Suprapubic skin (tissue), 4 donors: ENCODE measurements at regions not wholly inside any gene's neighbourhood (a gene's known extent, or its start where the extent isn't known, plus 50 kb on each side); places are given as distances from the start of the nearest gene placed in this dataset.

ENCODE experiments used
- DNase-seq, 2 donors: peaks; one replicate each; pipeline ENCODE4 v3.0.0-alpha.2; 2019; ENCODE audit warnings: low spot score in 2 of 2
- H3K27ac ChIP-seq: fragments of 200-600 bp; sonication (generic); one replicate; pipeline ENCODE4 v1.5.1; 2019
- H3K27me3 ChIP-seq: fragments of 200-600 bp; sonication (generic); one replicate; pipeline ENCODE4 v1.5.1; 2019
- H3K36me3 ChIP-seq: fragments of 200-600 bp; sonication (generic); one replicate; pipeline ENCODE4 v1.5.1; 2019
- H3K4me1 ChIP-seq: fragments of 200-600 bp; sonication (generic); one replicate; pipeline ENCODE4 v1.5.1; 2019
- H3K4me3 ChIP-seq: fragments of 200-600 bp; sonication (generic); one replicate; pipeline ENCODE4 v1.5.1; 2019; ENCODE audit warnings: mild to moderate bottlenecking
- H3K9me3 ChIP-seq: fragments of 200-600 bp; sonication (generic); one replicate; pipeline ENCODE4 v1.5.1; 2019
- CTCF ChIP-seq, 2 donors: fragments of 200-600 bp in 1 of 2; fragments of 450-650 bp in 1 of 2; sonication (generic) in 1 of 2; IDR thresholded peaks; one replicate each; pipeline ENCODE4 v1.5.1; 2016 to 2019; ENCODE audit warnings: antibody characterized with exemption in 2 of 2, mild to moderate bottlenecking in 1 of 2, moderate library complexity in 1 of 2
- EP300 ChIP-seq: sonication (generic); formaldehyde crosslinking; IDR thresholded peaks from one replicate; pipeline ENCODE4 v1.6.1; 2017; ENCODE audit warnings: antibody characterized with exemption
- POLR2A ChIP-seq, 2 donors: fragments of 450-650 bp; IDR thresholded peaks; one replicate each; pipeline ENCODE4 v1.6.1; 2017; ENCODE audit warnings: antibody characterized with exemption in 2 of 2, mild to moderate bottlenecking in 2 of 2, moderate library complexity in 2 of 2
- POLR2AphosphoS5 ChIP-seq, 3 donors: sonication (generic); formaldehyde crosslinking; IDR thresholded peaks; one replicate each; pipeline ENCODE4 v1.6.1; 2017; ENCODE audit warnings: antibody characterized with exemption in 3 of 3
- WGBS: methylation state at CpG from one replicate; pipeline ENCODE4 v1.1.5; 2018; 5-methylcytosine and 5-hydroxymethylcytosine counted together

- Histone ChIP-seq H3K9me3 (no peaks in the 10 kb centered on the region), H3K4me1 (no peaks in the 10 kb centered on the region), H3K4me3 (no peak overlapping the region), H3K36me3 (no peaks in the 10 kb centered on the region), H3K27me3 (no peaks in the 10 kb centered on the region), H3K27ac (no peak overlapping the region)
- no peak for DNase-seq
- TF ChIP-seq CTCF (IDR thresholded peaks at IDR 0.05) (no peak), POLR2AphosphoS5 (IDR thresholded peaks at IDR 0.05) (no peak), POLR2A (IDR thresholded peaks at IDR 0.05) (no peak), EP300 (no peak)
- whole genome bisulfite sequencing = 78% methylated on average over 3 of the region's 5 CpGs
These were observed 91.0 kb upstream of the ESR1 start for GRCh38 chr6:151716526-151716932.

- Histone ChIP-seq H3K27me3 (no peaks in the 10 kb centered on the region), H3K4me3 (no peak overlapping the region), H3K36me3 (no peaks in the 10 kb centered on the region), H3K9me3 (no peaks in the 10 kb centered on the region), H3K4me1 (no peaks in the 10 kb centered on the region), H3K27ac (no peak overlapping the region)
- DNase-seq = no peak
- TF ChIP-seq EP300 (no peak), POLR2AphosphoS5 (IDR thresholded peaks at IDR 0.05) (no peak), CTCF (IDR thresholded peaks at IDR 0.05) (no peak), POLR2A (IDR thresholded peaks at IDR 0.05) (no peak)
- 90% methylated on average over 5 of the region's 5 CpGs for WGBS
These were observed 88.4 kb upstream of the ESR1 start for GRCh38 chr6:151719070-151719469.

GRCh38 chr6:151721146-151721545 is 86.3 kb upstream of the ESR1 start:
- 48% methylated on average over 3 of the region's 3 CpGs for WGBS
- TF ChIP-seq CTCF (IDR thresholded peaks at IDR 0.05) (no peak), EP300 (no peak), POLR2AphosphoS5 (IDR thresholded peaks at IDR 0.05) (no peak), POLR2A (IDR thresholded peaks at IDR 0.05) (no peak)
- Histone ChIP-seq H3K4me3 (no peak overlapping the region), H3K36me3 (no peaks in the 10 kb centered on the region), H3K4me1 (no peaks in the 10 kb centered on the region), H3K27me3 (no peaks in the 10 kb centered on the region), H3K27ac (no peak overlapping the region), H3K9me3 (no peaks in the 10 kb centered on the region)
- no peak for DNase-seq

- no peaks in the 10 kb centered on the region for H3K36me3 ChIP-seq
- H3K9me3 ChIP-seq = no peaks in the 10 kb centered on the region
- no peaks in the 10 kb centered on the region for H3K27me3 ChIP-seq
- H3K4me1 ChIP-seq = no peaks in the 10 kb centered on the region
- TF ChIP-seq POLR2AphosphoS5 (IDR thresholded peaks at IDR 0.05) (no peak), POLR2A (IDR thresholded peaks at IDR 0.05) (no peak), EP300 (no peak), CTCF (IDR thresholded peaks at IDR 0.05) (no peak)
- no peak overlapping the region for H3K4me3 ChIP-seq
- no peak for DNase-seq
- WGBS = 53% methylated on average over 1 of the region's 1 CpG
- H3K27ac ChIP-seq = no peak overlapping the region
These were observed 85.8 kb upstream of the ESR1 start for GRCh38 chr6:151721671-151722070.

- TF ChIP-seq EP300 = no peak
- no peak for TF ChIP-seq POLR2AphosphoS5 (IDR thresholded peaks at IDR 0.05)
- no peak for TF ChIP-seq POLR2A (IDR thresholded peaks at IDR 0.05)
- 80% methylated on average over 4 of the region's 4 CpGs for WGBS
- Histone ChIP-seq H3K4me3 (no peak overlapping the region), H3K36me3 (no peaks in the 10 kb centered on the region), H3K27ac (no peak overlapping the region), H3K27me3 (no peaks in the 10 kb centered on the region), H3K4me1 (no peaks in the 10 kb centered on the region), H3K9me3 (no peaks in the 10 kb centered on the region)
- no peak for DNase-seq
These were observed 85.1 kb upstream of the ESR1 start for GRCh38 chr6:151722342-151722741.

GRCh38 chr6:151723152-151723551 is 84.3 kb upstream of the ESR1 start:
- TF ChIP-seq POLR2AphosphoS5 (IDR thresholded peaks at IDR 0.05) (no peak), CTCF (IDR thresholded peaks at IDR 0.05) (no peak), POLR2A (IDR thresholded peaks at IDR 0.05) (no peak), EP300 (no peak)
- no peak for DNase-seq
- 62% methylated on average over 1 of the region's 1 CpG for WGBS

More at GRCh38 chr6:151723152-151723551, 84.3 kb upstream of the ESR1 start:
- H3K27ac ChIP-seq = no peak overlapping the region
- H3K4me3 ChIP-seq = no peak overlapping the region
- no peaks in the 10 kb centered on the region for H3K36me3 ChIP-seq
- no peaks in the 10 kb centered on the region for H3K4me1 ChIP-seq
- H3K9me3 ChIP-seq = no peaks in the 10 kb centered on the region
- H3K27me3 ChIP-seq = no peaks in the 10 kb centered on the region
